ENCODE measurements at regions not wholly inside any gene's neighbourhood (a gene's known extent, or its start where the extent isn't known, plus 50 kb on each side); places are given as distances from the start of the nearest gene placed in this dataset.
"Not testable (repeated sequence)": the region's sequence is repeated elsewhere in the genome, so short reads cannot be mapped to it uniquely, and the experiment has no call there.

DNA sequence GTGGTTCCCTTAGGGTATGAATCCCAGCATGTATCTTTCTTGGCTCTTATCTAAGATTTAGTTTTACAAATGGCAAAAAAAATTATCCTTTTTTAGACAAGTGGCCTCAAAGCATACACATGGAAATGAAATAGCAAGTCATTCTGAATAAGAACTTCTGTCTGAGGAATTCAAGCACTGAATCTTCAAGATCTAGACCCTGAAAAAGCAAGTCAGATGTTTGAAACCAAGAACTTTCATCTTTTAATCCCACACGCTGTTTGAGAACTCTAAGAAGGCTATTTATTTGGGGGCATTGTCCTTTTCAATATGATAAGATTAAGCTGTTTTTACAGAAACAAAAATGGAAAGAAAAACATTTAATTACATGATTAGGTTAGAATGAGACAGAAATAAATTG lies 549.2 kb upstream of the CYLC2 start:
- Histone ChIP-seq H3K27ac (ENCODE audit: poor library complexity, severe bottlenecking) (no peak overlapping the region), H3K36me3 (ENCODE audit: low read depth) (no peaks in the 10 kb centered on the region), H3K27me3 (ENCODE audit: insufficient read depth, poor library complexity, severe bottlenecking) (peaks cover 17% of the 10 kb centered on the region), H3K4me1 (ENCODE audit: insufficient read depth, poor library complexity, severe bottlenecking) (no peaks in the 10 kb centered on the region), H3K4me3 (ENCODE audit: severe bottlenecking) (no peak overlapping the region), H3K9me3 (ENCODE audit: severe bottlenecking) (no peaks in the 10 kb centered on the region)
- no peak for ATAC-seq (ENCODE audit: low read depth)
- TF ChIP-seq, protein P1, sequence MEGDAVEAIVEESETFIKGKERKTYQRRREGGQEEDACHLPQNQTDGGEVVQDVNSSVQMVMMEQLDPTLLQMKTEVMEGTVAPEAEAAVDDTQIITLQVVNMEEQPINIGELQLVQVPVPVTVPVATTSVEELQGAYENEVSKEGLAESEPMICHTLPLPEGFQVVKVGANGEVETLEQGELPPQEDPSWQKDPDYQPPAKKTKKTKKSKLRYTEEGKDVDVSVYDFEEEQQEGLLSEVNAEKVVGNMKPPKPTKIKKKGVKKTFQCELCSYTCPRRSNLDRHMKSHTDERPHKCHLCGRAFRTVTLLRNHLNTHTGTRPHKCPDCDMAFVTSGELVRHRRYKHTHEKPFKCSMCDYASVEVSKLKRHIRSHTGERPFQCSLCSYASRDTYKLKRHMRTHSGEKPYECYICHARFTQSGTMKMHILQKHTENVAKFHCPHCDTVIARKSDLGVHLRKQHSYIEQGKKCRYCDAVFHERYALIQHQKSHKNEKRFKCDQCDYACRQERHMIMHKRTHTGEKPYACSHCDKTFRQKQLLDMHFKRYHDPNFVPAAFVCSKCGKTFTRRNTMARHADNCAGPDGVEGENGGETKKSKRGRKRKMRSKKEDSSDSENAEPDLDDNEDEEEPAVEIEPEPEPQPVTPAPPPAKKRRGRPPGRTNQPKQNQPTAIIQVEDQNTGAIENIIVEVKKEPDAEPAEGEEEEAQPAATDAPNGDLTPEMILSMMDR (IDR thresholded peaks at IDR 0.05; ENCODE audit: poor library complexity, severe bottlenecking), result no peak
- DNase-seq (ENCODE audit: low spot score), result no peak

DNA sequence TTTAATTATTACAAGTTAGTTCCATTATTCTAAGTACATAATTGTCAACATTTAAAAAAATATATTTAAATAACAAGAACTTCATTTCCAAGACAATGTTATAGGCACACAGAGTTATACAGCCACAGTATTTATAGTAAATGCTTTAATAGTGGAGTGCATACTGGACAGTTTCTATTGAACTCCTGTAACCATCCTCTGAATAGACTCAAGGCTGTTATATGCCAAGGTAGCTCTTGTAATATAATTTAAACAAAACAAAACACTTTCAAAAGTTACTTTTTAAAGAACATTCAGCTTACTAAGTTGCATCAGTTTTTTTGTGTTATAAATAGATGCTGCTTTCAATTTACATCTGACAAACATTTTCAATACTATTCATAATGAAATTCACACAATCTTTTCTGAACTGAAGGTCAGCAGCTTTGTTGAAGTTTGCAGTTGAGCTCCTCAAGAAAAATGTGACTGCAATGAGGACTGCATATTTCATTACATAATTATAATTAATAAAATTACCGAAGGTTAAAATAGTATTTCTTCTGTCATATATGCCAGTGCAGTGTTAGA lies 549.9 kb upstream of the CYLC2 start:
- no peak overlapping the region for H3K27ac ChIP-seq (ENCODE audit: poor library complexity, severe bottlenecking)
- H3K27me3 ChIP-seq (ENCODE audit: insufficient read depth, poor library complexity, severe bottlenecking), result peaks cover 17% of the 10 kb centered on the region
- no peak overlapping the region for H3K4me3 ChIP-seq (ENCODE audit: severe bottlenecking)
- H3K9me3 ChIP-seq (ENCODE audit: severe bottlenecking), result no peaks in the 10 kb centered on the region
- DNase-seq (ENCODE audit: low spot score) (no peak), ATAC-seq (ENCODE audit: low read depth) (no peak)
- no peaks in the 10 kb centered on the region for H3K4me1 ChIP-seq (ENCODE audit: insufficient read depth, poor library complexity, severe bottlenecking)
- TF ChIP-seq, protein P1 (IDR thresholded peaks at IDR 0.05; ENCODE audit: poor library complexity, severe bottlenecking), result no peak
- no peaks in the 10 kb centered on the region for H3K36me3 ChIP-seq (ENCODE audit: low read depth)

DNA sequence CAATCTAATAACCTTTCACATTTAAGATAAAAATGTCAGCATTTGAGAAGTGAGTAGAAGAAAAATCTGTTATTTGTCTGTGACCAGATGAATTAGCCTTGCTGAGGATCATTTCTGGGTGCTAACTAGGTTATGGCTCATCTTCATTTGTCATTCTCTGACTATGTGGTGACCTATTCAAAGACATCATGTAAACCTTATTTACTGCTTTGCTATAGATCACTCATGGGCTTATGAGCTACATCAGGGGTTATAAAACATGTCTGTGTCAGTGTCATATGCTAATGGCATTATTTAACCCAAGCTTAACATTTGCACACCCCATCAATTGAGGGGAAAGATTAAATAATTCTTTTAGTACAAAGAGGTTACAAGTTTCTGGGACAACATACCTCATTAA lies 555.5 kb upstream of the CYLC2 start:
- H3K9me3 ChIP-seq (ENCODE audit: severe bottlenecking), result no peaks in the 10 kb centered on the region
- ATAC-seq (ENCODE audit: low read depth) (no peak), DNase-seq (ENCODE audit: low spot score) (no peak)
- H3K4me3 ChIP-seq (ENCODE audit: severe bottlenecking), result no peak overlapping the region
- peaks cover 17% of the 10 kb centered on the region for H3K27me3 ChIP-seq (ENCODE audit: insufficient read depth, poor library complexity, severe bottlenecking)
- H3K36me3 ChIP-seq (ENCODE audit: low read depth), result no peaks in the 10 kb centered on the region
- TF ChIP-seq, protein P1 (IDR thresholded peaks at IDR 0.05; ENCODE audit: poor library complexity, severe bottlenecking), result no peak
- H3K4me1 ChIP-seq (ENCODE audit: insufficient read depth, poor library complexity, severe bottlenecking), result no peaks in the 10 kb centered on the region
- no peak overlapping the region for H3K27ac ChIP-seq (ENCODE audit: poor library complexity, severe bottlenecking)

DNA sequence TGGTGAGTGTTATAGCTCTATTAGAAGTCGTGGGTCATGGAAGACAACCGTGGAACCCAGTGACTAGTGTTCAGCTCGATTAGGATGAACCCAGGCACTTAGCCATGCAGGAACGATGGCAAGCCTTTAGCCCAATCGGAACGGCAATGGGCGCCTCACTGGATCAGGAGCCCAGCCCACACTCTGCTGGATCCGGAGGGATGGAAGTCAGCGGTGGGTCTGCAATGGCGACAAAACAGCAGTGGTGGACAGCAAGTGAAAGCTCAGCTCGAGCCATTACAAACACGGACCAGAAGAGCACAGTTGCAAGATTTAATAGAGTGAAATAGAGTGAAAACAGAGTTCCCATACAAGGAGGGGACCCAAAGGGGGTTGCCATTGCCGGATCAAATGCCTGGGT lies 558.5 kb upstream of the CYLC2 start:
- not testable (repeated sequence) for DNase-seq (ENCODE audit: low spot score); H3K9me3 ChIP-seq (ENCODE audit: severe bottlenecking); H3K4me1 ChIP-seq (ENCODE audit: insufficient read depth, poor library complexity, severe bottlenecking); H3K4me3 ChIP-seq (ENCODE audit: severe bottlenecking); H3K27me3 ChIP-seq (ENCODE audit: insufficient read depth, poor library complexity, severe bottlenecking); H3K36me3 ChIP-seq (ENCODE audit: low read depth); H3K27ac ChIP-seq (ENCODE audit: poor library complexity, severe bottlenecking); ATAC-seq (ENCODE audit: low read depth)

DNA sequence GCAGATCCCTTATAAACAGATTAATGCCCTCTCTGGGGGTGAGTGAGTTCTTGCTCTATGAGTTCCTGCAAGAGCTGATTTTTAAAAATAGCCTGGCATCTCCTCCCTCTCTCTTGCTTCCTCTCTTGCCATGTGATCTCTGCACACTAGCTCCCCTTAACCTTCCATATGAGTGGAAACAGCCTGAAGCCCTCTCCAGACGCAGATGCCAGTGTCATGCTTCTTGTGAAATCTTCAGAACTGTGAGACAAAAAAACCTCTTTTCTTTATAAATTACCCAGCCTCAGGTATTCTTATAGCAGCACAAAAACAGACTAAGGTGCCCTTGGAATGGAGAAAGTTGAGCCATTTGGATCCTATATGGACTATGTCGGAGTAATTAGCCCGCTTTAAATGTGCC lies 559.7 kb upstream of the CYLC2 start:
- H3K27me3 ChIP-seq (ENCODE audit: insufficient read depth, poor library complexity, severe bottlenecking), result peaks cover 6% of the 10 kb centered on the region
- H3K27ac ChIP-seq (ENCODE audit: poor library complexity, severe bottlenecking), result no peak overlapping the region
- DNase-seq (ENCODE audit: low spot score) (no peak), ATAC-seq (ENCODE audit: low read depth) (no peak)
- no peaks in the 10 kb centered on the region for H3K9me3 ChIP-seq (ENCODE audit: severe bottlenecking)
- TF ChIP-seq, protein P1 (IDR thresholded peaks at IDR 0.05; ENCODE audit: poor library complexity, severe bottlenecking), result no peak
- no peaks in the 10 kb centered on the region for H3K36me3 ChIP-seq (ENCODE audit: low read depth)
- no peak overlapping the region for H3K4me3 ChIP-seq (ENCODE audit: severe bottlenecking)
- no peaks in the 10 kb centered on the region for H3K4me1 ChIP-seq (ENCODE audit: insufficient read depth, poor library complexity, severe bottlenecking)

Measured in RWPE2 (cell line).